HL-60 (cell line): ENCODE measurements at regions not wholly inside any gene's neighbourhood (a gene's known extent, or its start where the extent isn't known, plus 50 kb on each side); places are given as distances from the start of the nearest gene placed in this dataset.

Source experiments
- DNase-seq, 2 experiments: peaks; one replicate each; pipeline ENCODE4 v3.0.0-alpha.2; 2010 to 2020; ENCODE audit warnings: low read depth in 1 of 2, low spot score in 1 of 2
- H3K27ac ChIP-seq: fragments of 250-450 bp; sonication (Bioruptor Pico); replicated peaks from 2 replicates; pipeline ENCODE4 v1.5.1; 2020; ENCODE audit warnings: mild to moderate bottlenecking, moderate library complexity
- H3K27me3 ChIP-seq: fragments of 250-450 bp; sonication (Bioruptor Pico); 2 replicates; pipeline ENCODE4 v1.5.1; 2021; ENCODE audit warnings: mild to moderate bottlenecking, moderate library complexity; ENCODE audit not compliant: insufficient read depth, poor library complexity, severe bottlenecking
- H3K4me3 ChIP-seq: replicated peaks from 2 replicates; pipeline ENCODE4 v1.5.1; 2011; ENCODE audit warnings: mild to moderate bottlenecking, control low read depth, low read length; ENCODE audit not compliant: insufficient read depth
- GABPA ChIP-seq: IDR thresholded peaks from 2 replicates; pipeline ENCODE4 v1.6.1; 2012; ENCODE audit warnings: low read depth
- POLR2AphosphoS5 ChIP-seq: IDR thresholded peaks from 2 replicates; pipeline ENCODE4 v1.6.1; 2012; ENCODE audit warnings: low read depth
- SPI1 ChIP-seq: IDR thresholded peaks from 2 replicates; pipeline ENCODE4 v1.6.1; 2012; ENCODE audit warnings: low read depth, mild to moderate bottlenecking, borderline replicate concordance
- TF ChIP-seq, protein P1 (sequence below): IDR thresholded peaks from 2 replicates; pipeline ENCODE4 v1.6.1; 2012; ENCODE audit warnings: low read depth; ENCODE audit not compliant: insufficient replicate concordance
- TF ChIP-seq, protein P2 (sequence below): IDR thresholded peaks from one replicate; pipeline ENCODE4 v1.5.1; 2011; ENCODE audit warnings: low read length, control low read depth, inconsistent platforms; ENCODE audit not compliant: insufficient read depth

DNA sequence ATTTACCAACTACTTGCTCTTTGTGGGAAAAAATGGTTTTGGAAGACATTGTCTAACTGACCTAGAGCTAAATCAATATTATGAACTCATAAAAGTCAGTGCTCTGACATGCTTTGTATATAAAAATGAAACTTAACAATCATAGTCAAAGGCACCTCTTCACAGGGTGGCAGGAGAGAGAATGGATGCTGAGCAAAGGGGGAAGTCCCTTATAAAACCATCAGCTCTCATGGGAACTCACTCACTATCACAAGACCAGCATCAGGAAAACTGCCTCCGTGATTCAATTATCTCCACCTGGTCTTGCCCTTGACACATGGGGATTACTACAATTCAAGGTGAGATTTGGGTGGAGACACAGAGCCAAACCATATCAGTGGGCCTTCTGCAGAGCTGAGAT lies 417.6 kb upstream of the AUTS2 start:
- H3K27me3 ChIP-seq, result no peaks in the 10 kb centered on the region
- no peak overlapping the region for H3K27ac ChIP-seq
- H3K4me3 ChIP-seq, result no peak overlapping the region
- no peak for DNase-seq
- TF ChIP-seq POLR2AphosphoS5 (no peak), SPI1 (no peak), GABPA (no peak)
- TF ChIP-seq, protein P1, sequence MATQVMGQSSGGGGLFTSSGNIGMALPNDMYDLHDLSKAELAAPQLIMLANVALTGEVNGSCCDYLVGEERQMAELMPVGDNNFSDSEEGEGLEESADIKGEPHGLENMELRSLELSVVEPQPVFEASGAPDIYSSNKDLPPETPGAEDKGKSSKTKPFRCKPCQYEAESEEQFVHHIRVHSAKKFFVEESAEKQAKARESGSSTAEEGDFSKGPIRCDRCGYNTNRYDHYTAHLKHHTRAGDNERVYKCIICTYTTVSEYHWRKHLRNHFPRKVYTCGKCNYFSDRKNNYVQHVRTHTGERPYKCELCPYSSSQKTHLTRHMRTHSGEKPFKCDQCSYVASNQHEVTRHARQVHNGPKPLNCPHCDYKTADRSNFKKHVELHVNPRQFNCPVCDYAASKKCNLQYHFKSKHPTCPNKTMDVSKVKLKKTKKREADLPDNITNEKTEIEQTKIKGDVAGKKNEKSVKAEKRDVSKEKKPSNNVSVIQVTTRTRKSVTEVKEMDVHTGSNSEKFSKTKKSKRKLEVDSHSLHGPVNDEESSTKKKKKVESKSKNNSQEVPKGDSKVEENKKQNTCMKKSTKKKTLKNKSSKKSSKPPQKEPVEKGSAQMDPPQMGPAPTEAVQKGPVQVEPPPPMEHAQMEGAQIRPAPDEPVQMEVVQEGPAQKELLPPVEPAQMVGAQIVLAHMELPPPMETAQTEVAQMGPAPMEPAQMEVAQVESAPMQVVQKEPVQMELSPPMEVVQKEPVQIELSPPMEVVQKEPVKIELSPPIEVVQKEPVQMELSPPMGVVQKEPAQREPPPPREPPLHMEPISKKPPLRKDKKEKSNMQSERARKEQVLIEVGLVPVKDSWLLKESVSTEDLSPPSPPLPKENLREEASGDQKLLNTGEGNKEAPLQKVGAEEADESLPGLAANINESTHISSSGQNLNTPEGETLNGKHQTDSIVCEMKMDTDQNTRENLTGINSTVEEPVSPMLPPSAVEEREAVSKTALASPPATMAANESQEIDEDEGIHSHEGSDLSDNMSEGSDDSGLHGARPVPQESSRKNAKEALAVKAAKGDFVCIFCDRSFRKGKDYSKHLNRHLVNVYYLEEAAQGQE, result no peak
- TF ChIP-seq, protein P2, sequence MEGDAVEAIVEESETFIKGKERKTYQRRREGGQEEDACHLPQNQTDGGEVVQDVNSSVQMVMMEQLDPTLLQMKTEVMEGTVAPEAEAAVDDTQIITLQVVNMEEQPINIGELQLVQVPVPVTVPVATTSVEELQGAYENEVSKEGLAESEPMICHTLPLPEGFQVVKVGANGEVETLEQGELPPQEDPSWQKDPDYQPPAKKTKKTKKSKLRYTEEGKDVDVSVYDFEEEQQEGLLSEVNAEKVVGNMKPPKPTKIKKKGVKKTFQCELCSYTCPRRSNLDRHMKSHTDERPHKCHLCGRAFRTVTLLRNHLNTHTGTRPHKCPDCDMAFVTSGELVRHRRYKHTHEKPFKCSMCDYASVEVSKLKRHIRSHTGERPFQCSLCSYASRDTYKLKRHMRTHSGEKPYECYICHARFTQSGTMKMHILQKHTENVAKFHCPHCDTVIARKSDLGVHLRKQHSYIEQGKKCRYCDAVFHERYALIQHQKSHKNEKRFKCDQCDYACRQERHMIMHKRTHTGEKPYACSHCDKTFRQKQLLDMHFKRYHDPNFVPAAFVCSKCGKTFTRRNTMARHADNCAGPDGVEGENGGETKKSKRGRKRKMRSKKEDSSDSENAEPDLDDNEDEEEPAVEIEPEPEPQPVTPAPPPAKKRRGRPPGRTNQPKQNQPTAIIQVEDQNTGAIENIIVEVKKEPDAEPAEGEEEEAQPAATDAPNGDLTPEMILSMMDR, result no peak

- Histone ChIP-seq H3K27me3 (no peaks in the 10 kb centered on the region), H3K4me3 (no peak overlapping the region), H3K27ac (no peak overlapping the region)
- no peak for DNase-seq
- TF ChIP-seq GABPA (no peak), SPI1 (peak; percentile 48; the same call in 1 of the 2 replicates), POLR2AphosphoS5 (no peak)
- TF ChIP-seq, protein P2, result no peak
- TF ChIP-seq, protein P1, result no peak
These were observed 415.4 kb upstream of the AUTS2 start for GRCh38 chr7:69182596-69183467.

DNA sequence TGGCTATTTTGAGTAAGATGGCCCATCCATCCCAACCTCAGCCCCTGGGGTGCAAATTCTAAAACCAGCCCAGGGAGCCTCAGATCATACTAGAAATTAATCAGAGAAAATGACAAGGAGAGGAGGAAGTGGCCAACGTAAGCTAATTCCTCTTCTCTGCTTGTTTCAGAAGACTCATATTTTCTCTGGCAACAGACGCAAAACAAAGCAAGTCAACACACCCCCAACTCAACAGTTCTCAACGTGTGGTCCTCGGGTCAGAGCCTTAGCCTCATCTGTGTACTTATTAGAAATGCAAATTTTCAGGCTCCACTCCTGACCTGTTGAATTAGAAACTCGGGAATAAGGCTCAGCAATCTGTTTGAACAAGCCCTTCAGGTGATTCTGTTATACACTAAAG lies 413.9 kb upstream of the AUTS2 start:
- Histone ChIP-seq H3K4me3 (no peak overlapping the region), H3K27me3 (no peaks in the 10 kb centered on the region), H3K27ac (no peak overlapping the region)
- DNase-seq, result no peak
- TF ChIP-seq POLR2AphosphoS5 (no peak), SPI1 (no peak)
- TF ChIP-seq, protein P2, result no peak

GRCh38 chr7:69185170-69185569 lies 413.1 kb upstream of the AUTS2 start:
- TF ChIP-seq GABPA (no peak), SPI1 (no peak)
- H3K27me3 ChIP-seq, result no peaks in the 10 kb centered on the region
- H3K27ac ChIP-seq, result no peak overlapping the region
- H3K4me3 ChIP-seq, result no peak overlapping the region
- DNase-seq, result no peak
